Activated T-cell treated with anti-CD3 and anti-CD28 coated beads for 48 hours (primary cell): ENCODE measurements at regions not wholly inside any gene's neighbourhood (a gene's known extent, or its start where the extent isn't known, plus 50 kb on each side); places are given as distances from the start of the nearest gene placed in this dataset.

ENCODE experiments used
- DNase-seq: peaks from one replicate; pipeline ENCODE4 v3.0.0-alpha.2; 2020; ENCODE audit warnings: low read depth

GRCh38 chr4:59869056-59869455 is 1331.1 kb upstream of the ADGRL3 start:
- no peak for DNase-seq

DNA sequence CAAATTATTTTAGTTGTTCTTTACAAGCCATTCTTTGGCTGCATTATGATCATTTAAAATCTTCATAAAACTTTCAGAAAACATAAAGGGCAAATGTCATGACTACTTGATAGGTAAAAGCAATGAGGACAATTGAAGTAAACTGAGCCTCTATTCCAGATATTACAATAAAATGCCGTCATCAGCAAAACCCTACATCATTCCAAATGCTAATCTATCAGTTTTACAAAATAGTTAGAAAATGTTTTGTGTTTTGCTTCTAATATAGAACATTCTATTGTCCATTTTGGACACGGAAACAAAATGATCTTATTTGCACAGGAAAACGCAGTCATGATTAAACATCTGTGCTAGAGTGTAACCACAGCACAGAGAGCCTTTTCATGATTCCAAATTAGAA is 1330.6 kb upstream of the ADGRL3 start:
- DNase-seq, result no peak

DNA sequence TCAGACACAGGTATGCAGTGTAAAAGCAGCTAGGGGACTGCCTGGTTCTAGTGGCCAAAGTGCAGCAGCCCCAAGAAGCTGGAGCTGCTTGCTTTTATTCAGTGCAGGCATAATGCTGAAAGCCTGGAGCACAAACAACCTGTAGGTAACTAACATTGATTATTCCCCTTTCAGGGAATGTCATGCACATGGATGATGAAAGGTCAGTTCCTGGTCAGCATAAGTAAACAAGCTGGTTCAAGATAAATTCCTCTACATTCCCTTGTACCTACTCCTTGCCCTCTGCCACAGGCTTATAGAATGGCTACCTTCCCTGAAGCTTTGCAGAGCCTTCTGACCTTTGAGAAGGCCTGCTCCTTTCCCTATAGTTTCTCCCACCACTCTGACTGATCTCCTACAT is 1318.5 kb upstream of the ADGRL3 start:
- DNase-seq, result no peak

DNA sequence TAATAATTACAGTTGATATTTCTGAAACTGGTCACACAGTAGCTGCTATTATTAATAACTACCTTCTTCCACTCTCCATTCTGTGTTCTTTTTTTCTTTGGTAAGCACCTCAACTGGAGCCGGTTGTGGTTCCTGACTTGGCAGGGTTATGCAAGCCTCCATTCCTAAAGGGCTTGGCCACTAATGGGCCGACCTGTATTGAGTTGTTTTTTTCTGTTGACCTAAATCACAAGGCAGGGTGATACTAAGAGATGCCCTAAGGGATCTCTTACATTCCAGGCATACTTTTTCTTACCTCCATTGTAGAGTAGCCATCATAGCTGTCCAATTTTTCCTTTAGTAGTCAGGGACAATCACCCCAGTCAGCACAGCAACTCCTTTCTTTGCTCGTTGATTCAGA is 1295.8 kb upstream of the ADGRL3 start:
- no peak for DNase-seq

GRCh38 chr4:59920416-59920815 is 1279.7 kb upstream of the ADGRL3 start:
- DNase-seq, result no peak

GRCh38 chr4:59925290-59925689 is 1274.8 kb upstream of the ADGRL3 start:
- no peak for DNase-seq

DNA sequence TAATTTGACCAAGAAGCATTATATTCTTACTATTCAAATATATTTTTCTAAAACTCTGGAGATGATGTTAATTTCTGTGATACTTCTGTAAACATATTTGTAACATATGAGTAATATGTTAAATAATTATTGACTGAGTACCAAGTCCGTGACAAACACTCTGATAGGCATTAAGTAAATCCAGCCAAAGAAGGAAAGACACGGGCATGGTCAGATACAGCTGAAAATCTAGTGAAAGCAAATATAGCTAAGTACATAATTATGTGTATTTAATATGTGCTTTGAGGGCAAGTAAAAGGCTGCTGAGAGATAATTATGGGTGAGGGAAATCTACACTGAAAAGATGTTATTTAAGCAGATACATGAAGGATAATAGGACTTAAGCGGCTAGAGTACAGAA is 1263.6 kb upstream of the ADGRL3 start:
- no peak for DNase-seq

DNA sequence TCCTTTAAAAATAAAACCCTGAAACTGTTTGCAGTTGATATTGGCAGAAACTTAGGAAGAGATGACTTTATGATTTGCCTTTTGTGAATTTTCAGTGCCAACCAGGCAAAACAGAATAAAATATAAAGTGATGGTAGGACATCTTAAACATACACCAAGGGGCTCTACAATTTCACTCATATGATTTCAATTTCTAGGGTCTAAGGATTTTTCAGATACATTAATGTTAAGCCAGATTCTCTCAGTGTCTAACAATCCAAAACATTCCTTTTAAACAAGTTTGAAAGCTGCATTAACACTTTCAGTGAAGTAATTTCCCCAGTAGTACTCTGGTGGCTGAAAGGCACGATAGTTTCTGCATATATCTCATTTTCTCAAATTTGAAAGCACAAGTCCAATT is 1262.0 kb upstream of the ADGRL3 start:
- DNase-seq, result no peak

DNA sequence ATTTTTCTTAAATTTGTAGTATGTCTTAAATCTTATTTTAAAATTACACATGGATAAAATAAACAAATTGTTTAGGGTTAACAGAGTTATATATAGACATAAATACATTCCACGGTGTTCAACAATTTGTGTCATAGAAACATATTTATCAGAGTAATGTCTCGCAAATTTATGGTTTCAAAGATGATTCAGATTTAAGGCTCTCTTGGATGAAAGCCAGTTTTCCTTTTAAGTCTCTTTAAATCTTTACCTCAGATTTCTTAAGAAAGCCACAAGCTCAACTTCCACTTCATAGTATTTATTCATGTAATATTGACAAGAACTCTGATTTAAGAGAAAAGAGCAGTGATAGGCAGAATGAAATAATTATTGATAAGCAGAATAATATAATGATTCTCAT is 1254.8 kb upstream of the ADGRL3 start:
- DNase-seq, result no peak

DNA sequence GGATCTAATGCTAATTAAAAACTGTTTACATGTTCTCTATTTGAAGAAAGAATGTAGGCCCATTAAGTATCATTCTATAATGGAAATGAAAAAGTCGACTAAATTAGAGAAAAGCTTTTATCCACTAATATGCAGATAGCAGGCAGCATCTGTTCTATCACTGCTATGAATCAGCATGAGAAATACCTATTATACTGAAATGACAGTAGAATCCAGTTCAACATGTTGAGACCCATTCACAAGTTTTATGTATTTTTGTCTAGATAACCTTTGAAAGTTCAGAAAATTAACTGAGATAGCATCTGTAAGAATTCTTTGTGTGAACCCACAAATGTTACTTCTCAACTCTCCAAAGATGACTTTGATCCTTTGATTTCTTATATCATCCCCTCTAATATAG is 1254.4 kb upstream of the ADGRL3 start:
- DNase-seq, result no peak

- DNase-seq, result no peak
Observed at GRCh38 chr4:59956366-59956765, 1243.8 kb upstream of the ADGRL3 start.

DNA sequence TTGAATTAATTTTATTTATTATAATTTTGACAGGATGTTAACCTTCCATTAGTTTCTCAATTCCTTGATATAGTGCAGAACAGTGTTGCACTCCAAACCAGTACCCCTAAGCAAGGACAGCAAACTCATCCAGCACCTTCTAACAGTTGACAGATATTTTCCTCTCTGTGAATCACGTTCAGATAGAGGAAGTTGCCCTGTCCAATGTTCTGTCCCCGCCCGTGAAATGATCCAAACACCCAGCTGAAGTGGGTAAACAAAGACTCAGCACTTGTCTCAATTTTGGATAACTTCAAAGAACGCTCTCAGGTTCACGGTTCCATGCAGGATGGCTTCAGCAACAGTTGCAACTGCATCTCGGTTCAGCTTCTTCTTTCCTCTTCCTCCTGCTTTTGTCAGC is 1240.0 kb upstream of the ADGRL3 start:
- no peak for DNase-seq

DNA sequence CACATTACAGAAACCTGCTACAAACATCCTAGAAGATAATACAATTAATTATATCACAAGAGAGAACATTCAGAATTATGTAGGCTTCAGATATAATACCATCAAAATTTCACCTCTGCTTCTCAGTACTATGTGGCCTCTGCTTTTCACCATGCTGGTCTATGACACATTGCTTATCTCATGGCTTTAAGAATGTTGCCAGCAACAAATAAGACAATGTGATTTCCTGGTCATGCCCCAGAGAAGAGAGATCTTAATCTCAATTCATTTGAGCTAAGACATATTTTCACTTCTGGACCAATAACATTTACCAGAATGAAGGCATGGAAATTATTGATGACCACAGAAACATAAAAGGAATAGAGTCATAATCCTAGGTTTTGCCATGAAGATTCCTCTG is 1233.4 kb upstream of the ADGRL3 start:
- DNase-seq, result no peak

DNA sequence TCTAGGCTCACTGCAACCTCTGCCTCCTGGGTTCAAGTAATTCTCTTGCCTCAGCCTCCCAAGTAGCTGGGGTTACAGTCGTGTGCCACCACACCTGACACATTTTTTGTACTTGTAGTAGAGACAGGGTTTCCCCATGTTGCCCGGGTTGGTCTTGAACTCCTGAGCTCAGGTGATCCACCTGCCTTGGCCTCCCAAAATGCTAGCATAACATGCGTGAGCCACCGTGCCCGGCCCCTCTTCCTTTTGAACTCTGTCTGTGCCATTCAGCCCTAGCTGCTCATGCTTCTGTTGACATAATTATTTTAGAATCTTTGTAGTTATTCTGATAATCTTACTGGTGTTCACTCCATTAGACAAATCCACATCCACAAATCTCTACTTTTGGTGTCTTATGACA is 1231.3 kb upstream of the ADGRL3 start:
- DNase-seq, result no peak

DNA sequence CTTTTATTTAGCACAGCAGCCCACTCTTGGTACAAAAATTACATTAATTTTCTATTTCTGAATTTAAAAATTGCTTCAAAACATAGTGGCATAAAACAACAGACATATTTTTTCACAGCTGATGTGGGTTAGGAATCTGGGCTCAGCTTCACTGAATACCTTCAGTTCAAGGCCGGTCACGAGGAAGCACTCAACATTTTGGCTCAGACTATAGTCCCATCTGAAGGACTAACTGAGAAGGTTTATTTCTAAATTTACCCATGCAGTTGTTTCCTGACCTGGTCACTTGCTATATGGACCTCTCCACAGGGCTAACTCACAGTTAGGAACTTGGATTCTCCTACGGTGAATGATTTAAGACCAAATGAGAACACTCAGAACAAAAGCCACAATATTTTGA is 1230.2 kb upstream of the ADGRL3 start:
- DNase-seq, result no peak

DNA sequence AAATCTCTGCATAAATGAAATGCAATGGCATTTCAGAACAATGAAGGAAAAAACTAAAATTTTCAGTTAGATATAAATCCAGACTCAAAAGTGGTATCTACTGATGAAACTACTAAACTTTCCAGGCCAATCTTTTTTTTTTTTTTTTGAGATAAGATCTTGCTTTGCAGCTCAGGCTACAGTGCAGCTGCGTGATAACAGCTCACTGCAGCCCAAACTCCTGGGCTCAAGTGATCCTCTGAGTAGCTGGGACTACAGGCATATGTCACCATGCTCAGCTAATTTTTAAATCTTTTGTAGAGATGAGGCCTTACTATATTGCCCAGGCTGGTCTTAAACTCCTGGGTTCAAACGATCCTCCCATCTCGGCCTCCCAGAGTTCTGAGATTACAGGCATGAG is 1228.2 kb upstream of the ADGRL3 start:
- DNase-seq, result no peak

DNA sequence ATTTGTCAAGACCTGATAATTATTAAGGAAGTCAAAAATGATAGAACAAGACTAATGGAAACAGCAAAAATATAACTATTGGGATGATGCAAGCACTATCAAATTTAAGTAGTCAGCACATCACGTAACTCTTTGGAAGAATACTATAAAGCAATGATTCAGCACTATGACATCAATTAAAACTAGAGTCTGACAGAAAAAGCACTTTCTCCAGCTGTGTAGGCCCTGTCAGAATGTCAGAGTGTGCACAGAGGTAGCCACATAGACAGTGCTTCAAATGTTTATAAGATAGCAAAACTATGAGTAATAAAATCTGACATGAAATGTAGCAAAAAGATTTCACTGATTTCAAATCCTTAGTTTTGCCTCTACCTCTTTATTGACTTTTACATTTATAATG is 1226.6 kb upstream of the ADGRL3 start:
- DNase-seq, result no peak

DNA sequence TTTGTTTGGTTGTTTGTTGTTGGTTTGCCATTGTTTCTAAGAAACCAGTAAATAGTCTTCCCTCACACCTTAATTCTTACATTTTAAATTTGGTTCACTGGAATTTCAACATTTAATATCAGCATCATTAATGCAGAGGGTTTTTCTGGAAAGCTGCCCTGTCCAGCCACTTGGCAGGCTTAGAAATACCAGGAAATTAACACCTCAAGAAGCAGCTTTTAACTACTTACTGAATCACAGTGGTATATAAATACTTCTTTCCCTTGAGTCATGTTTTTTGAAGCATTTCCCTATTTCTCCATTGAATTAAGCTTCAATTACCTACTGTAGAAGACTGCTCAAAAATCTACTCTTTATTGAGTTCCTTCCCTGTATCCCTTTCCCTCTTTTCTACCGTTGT is 1221.1 kb upstream of the ADGRL3 start:
- DNase-seq, result no peak

GRCh38 chr4:59983852-59984251 is 1216.3 kb upstream of the ADGRL3 start:
- DNase-seq, result no peak

DNA sequence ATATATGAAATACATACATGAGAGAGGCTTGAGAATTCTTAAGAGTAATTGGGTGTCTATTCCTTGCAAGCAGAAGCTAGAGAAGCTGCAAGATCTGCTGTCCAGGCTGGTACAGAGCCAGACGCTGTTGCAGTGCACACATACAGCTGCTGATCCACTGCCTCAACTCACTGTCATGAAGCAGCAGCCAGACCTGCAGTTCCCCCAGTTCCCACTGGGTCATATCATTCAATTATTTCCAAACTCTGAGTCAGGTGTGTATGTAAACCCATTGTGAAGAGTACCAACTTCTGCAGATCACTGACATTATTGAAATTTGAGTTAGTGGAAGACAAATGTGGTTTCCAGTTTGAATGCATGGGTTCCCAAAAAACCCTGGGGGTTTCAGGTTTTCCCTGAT is 1212.8 kb upstream of the ADGRL3 start:
- DNase-seq, result no peak

DNA sequence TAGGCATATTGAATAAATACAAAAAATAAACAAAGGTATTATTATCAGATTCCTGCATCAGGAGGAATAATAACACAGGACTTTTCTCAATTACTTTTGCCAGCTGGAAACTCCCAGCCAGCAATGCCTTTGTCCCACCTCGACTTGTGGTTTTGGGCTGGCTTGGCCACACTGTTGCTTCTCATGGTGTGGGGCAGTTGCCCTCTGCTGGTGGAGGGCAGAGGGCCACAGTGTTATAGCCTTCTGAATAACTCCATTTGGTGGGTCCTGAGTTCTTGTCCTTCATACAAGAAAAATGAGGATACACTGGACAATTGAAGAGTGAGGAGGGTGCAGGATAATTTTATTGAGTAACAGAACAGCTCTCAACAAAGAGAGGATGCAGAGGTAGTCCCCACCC is 1206.0 kb upstream of the ADGRL3 start:
- no peak for DNase-seq

DNA sequence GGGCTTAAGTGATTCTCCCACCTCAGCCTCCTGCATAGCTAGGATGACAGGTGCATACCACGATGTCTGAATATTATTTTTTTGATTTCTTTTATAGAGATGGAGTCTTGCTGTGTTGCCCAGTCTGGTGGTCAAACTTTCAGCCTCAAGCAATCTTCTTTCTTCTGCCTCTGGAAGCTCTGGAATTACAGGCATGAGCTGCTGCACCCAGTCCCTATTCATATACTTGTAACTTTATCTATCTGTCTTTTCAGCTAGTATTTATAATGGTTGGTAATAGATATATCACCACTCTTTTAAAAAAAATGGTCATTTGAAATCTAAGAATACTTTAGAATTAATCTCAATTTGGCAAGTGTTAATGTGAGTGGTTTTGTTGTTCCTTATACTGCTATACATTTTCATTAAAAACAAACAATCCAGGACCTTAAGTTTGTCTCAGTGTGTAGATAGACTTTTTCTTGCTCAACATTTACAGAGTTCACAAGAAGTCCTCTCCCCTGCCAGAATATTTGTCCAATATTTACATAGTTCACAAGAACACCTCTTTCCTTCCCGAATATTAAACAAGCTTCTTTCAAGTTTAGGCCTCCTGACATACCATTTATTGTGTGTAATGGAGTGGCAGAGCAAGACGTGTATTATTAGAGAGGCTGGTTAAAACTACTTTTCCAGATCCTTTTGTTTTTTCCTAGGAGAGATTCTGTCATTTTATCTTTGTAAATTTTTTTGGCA is 1197.4 kb upstream of the ADGRL3 start:
- no peak for DNase-seq

DNA sequence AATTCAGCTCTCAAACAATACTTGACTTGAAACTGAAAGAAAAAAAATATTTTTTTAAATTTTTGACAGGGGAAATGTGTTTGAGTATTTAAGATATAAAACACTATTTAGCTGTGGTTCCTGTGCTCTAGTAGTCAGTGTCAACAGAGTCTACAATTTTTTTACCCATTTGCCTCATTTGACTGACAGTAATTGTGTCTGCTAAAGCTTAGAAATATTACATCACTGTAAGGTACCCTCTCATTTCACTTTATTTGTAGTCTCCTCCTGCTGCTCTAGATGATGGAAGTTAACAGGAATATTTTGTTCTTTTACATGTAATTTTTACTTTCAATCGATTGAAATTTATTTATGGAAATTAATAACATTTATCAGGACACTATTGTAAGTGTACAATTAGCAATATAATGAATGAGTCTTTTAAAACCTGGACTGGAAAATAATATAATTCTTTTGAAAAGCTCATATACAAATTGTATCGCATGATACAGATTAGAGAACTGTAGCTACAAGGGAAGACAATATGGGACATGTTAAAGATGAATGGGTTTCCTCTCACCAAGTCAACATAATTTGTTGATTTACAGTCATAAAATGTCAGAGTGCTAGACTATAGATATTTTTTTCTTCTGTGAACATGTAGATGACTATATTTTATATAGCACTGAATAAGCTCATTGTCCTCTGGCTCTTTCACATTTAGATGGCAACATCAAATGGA is 1186.5 kb upstream of the ADGRL3 start:
- DNase-seq, result no peak

DNA sequence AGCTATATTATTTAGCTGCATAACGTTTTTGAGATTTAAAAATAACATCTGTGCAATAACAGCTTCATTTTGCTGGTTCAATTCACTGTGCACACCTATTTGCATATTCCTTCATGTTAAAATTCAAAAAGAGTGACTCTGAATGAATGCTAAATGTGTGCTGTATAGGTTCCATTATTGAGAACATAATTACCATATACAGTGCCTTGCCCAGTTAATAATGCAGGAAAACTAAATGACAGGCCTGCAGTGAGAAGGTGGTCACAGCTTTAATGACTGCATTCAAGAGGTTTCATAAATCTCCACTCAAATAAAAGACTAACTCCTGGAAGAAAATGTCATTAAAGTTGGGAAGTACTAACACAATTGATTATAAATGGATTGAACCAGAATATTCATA is 1183.2 kb upstream of the ADGRL3 start:
- no peak for DNase-seq
